GM21526 (cell line): ENCODE measurements at regions not wholly inside any gene's neighbourhood (a gene's known extent, or its start where the extent isn't known, plus 50 kb on each side); places are given as distances from the start of the nearest gene placed in this dataset.
"Not testable (repeated sequence)": the region's sequence is repeated elsewhere in the genome, so short reads cannot be mapped to it uniquely, and the experiment has no call there.

ENCODE experiments used
- ATAC-seq: cut with Tn5 transposase; IDR thresholded peaks from one replicate; pipeline ENCODE4 v1.9.1; 2021; ENCODE audit warnings: moderate library complexity; ENCODE audit not compliant: unreplicated experiment, low FRiP score

DNA sequence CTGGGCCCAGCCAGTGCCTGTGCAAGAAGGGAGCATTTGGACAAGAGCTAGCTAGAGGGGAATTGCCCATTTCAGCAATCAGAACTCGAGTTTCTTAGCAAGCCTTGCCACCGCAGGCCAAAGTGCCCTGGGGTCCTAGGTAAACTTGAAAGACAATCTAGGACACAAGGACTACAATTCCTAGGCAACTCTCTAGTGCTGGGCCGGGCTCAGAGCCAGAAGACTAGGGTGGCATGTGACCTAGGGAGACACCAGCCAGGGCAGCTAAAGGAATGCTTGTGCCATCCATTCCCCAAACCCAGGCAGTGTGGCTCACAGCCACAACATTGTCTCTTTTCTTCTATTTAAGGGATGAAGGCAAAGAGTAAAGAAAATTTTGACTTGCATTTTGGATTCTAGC is 205.0 kb downstream of the BMP4 start:
- ATAC-seq, result no peak

- no peak for ATAC-seq
These were observed 207.9 kb downstream of the BMP4 start for GRCh38 chr14:53748691-53749090.

DNA sequence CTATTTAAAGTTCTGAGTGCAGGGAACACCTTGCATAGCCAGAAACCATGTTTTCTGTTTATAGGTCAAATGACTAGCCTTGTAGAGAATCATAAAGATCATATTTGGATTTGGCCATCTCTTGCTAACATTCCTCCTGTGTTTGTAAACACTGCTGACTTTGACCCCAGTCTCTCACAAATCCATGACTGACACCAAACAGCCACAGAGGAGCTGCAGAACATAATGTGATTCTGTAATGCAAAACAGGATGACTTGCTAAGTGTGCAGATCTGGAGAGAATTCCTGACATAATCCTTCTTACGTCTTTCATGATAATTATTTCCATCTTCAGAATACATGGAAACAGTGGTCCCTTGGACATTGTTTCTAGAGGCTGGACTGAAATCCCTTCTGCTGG is 211.8 kb downstream of the BMP4 start:
- no peak for ATAC-seq

DNA sequence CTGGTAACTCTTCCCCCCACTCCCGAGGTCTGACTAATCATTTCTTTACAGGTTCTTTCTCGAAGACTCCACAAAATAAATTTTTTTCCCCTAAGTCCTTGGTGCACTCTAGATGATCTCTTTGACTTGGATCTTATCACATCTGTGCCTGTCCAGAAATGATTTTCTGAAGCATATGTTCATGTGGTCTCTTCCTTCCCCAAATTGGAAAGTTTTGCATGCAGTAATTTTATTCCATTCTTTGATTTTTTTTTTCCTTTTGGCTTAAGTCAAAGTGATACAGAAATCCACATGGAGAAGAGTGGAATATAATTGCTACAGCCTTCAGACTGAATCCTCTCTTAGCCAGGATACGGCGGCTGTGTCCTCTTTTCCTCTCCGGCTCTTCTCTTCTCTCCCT is 213.3 kb downstream of the BMP4 start:
- no peak for ATAC-seq

DNA sequence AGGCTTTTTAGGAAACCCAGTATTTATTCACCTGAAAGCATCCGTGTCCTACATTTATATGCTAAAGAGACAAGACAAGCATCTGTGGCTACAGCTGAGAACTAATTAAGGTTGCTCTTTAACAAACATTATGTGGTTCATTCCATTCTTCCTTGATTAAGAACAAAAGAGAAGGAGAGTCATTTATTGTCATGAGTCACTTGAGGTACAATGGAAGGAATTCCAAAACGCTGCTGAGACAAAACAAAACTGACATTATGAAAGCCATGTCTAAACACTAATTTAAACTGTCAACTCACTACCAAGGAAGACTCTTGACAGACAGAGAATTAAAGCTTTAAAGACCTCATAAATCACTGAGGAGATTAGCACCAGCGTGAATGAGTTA is 214.4 kb downstream of the BMP4 start:
- no peak for ATAC-seq

DNA sequence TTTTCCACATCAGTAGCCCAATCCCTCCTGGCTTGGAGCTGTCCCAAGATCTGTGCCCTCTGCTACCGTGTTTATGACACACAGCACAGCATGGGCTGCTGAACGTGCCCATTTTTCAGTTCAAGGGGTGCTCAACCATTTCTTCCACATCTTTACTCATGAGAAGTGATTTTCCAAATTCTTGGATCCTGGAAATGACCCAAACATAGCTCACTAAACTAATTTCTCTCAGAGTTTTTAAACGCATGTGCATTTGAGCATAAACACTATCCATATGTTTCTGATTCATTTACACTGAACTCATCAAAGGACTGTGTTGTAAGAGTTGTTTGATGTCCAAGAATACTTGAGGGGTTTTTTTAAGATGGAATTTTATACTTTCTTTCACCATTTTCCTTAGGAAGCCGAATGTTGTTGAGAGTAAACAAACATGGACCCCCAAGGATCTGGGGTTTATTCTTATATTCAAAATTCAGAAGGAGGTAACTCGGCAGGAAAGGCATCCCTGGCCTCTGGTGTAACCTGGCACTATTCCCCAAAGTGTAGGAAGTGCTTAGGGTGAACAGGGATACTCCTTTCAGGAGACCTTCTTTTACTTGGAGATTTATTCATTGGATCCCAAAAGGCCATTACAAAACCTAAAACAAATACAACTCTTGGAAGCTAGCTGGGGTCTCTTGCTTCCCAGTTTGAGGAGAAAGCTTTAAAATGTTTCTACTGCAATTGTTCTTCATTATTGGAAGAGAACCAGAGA is 215.0 kb downstream of the BMP4 start:
- no peak for ATAC-seq

- no peak for ATAC-seq
These were observed 216.1 kb downstream of the BMP4 start for GRCh38 chr14:53740570-53740969.

DNA sequence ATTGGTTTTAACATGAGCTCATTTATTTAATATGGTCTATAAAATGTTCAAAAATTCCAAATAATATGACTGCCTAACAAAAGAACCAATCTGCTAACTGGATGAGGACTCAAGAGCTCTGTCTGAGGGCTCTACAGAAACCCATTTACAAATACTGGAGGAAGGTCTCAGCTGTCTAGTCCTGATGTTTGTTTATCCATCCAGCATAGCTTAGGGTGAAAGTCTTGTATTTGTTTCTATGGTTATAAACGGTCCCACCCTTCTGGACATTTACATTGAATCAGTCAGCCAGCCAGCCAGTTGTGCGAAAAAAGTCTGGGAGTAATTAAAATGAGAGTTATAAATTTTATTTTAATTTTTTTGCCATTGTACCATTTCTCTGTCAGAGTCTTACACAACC is 220.7 kb downstream of the BMP4 start:
- ATAC-seq, result no peak

- ATAC-seq, result no peak
These were observed 233.4 kb downstream of the BMP4 start for GRCh38 chr14:53723221-53723620.

- no peak for ATAC-seq
These were observed 237.1 kb downstream of the BMP4 start for GRCh38 chr14:53719536-53719935.

GRCh38 chr14:53716578-53716977 is 240.0 kb downstream of the BMP4 start:
- ATAC-seq, result no peak

DNA sequence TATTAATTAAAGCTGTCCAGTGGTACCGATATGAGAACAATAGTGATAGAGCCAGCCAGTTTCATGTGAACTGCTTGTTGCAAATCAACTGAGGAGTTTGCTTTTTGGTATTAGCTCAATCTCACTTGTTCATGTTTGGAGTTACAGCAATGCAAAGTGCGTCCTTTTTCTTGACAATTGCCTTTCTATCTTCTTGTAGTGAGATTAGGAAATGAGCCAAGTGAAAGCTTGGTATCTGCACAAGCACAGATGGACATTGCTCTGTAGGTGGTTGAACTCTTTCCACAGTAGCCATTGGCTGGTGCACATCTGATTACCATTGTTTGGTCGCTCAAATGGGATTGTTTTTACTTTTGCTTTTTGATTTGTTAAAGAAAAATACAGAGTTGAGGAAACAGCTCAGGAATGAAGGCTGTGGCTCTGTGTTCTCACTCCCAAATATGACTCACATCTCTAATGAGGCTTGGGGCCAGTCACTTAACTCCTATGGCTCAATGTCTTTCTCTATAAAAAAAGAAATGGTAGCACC is 241.4 kb downstream of the BMP4 start:
- no peak for ATAC-seq

DNA sequence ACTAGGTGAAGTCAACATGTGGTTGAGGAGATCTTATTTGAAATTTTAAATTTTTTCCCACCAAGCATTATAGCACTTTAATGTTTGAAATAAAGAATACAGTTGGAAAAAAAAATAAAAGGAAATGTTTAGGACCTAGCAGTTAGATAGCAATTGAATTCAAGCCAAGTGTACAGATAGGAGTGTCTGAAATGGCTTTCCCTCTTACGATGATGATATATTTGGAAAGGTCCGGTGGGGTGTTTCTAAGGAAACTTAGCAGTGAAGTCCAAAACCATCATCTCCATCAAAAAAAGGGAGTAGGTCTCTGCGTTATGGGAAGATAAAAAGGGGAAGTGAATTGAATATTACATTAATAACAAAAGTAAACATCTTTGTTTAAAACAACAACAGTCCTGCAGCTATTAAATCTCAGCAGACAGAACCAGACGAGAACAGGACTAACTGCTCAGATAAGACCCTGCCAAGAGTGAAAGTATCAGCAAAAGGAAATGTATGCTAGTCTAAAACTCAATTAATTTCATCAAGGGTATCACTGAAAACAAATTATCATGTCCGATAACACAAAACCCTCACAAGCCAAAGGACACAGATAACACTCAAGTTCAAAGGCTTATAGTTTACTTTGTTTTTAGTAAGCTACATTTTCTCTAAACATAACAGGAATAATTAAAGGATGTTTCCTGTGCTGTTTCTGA is 242.0 kb downstream of the BMP4 start:
- ATAC-seq, result no peak

- not testable (repeated sequence) for ATAC-seq
These were observed 243.7 kb downstream of the BMP4 start for GRCh38 chr14:53712901-53713300.

GRCh38 chr14:53711205-53711604 is 245.4 kb downstream of the BMP4 start:
- ATAC-seq, result no peak

- ATAC-seq, result no peak
These were observed 246.0 kb downstream of the BMP4 start for GRCh38 chr14:53710615-53711014.

DNA sequence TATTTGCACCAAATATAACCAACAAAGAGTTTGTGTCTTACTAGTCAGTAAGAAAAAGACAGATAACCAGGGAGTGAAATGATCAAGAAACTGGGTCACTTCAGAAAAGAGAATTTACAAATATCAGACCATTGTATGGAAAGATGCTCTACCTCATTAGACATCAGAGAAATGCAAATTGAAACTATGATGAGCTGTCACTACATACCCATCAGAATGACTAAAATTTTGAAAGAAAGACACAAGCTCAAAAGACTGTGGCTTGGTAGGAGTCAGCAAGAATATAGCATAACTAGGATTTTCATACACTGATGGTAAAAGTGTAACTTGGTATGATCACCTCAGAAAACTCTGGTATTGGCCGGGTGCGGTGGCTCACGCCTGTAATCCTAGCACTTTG is 247.2 kb downstream of the BMP4 start:
- no peak for ATAC-seq

DNA sequence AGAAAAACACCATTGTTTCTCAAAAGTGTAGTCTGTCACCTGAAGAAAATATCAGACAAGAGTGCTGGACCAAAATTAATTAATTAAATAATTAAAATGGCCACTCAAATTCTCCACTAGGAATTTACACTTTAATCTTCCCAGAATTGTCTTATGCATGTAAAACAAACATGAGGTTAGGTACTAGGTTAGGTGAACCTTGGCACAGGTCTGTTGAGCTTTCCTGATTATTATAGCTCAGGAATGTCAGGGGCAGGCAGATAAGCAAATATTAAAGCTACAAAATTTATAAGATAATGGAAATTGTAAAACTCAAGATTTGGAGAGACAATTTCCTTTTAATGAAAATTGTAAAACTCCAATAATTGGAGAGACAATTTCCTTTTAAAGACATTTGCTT is 253.2 kb downstream of the BMP4 start:
- ATAC-seq, result no peak

DNA sequence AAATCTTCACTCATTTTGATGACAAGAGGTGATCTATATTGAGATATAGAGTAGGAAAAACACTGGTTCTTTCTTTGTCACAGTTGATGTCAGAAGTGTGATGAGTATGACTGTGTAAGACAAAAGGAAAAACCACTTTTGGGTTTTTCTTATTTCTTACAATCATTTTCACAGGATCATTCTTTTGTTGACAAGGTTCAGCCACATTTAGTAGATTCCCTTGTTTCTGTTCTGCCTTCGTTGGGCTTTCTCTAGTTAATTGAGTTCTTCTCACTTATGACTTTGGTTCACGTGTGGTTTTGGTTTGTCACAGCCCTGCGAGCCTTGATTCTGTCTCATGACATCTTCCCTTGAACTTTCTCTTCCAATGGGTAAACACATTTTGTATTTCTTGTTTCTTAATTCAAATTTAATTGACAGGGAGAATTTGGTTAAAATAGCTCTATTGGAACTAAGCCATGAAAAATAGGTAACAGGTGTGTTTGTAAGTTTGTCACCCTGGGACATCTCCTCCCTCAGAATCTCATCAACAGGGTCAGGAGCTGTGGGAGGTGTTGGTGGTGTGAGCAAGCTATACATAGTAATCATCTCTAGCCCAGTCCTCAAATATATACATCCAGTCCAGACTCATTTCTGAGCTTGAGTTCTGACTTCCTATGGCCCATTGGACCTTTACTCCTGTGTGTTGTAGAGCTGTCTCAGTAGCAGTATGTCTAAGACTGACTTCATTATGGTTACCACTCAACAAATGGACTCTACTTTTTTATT is 255.3 kb downstream of the BMP4 start:
- ATAC-seq, result no peak

- ATAC-seq, result no peak
These were observed 260.2 kb downstream of the BMP4 start for GRCh38 chr14:53696217-53696965.
